ENCODE measurements at regions not wholly inside any gene's neighbourhood (a gene's known extent, or its start where the extent isn't known, plus 50 kb on each side); places are given as distances from the start of the nearest gene placed in this dataset.

- H3K27me3 Mint-ChIP-seq (ENCODE audit: low read depth in 2 of 2) = peaks cover 0 to 2% of the 10 kb centered on the region in 2 donors
- no peak overlapping the region for H3K4me3 ChIP-seq (ENCODE audit: low read length)
- no peak overlapping the region for H3K4me3 Mint-ChIP-seq
- no peaks in the 10 kb centered on the region for H3K4me1 Mint-ChIP-seq
- DNase-seq (no peak), ATAC-seq (no peak)
- WGBS (ENCODE audit: insufficient coverage) = 85% methylated on average over 5 of the region's 7 CpGs
- no peaks in the 10 kb centered on the region for H3K36me3 ChIP-seq (ENCODE audit: control insufficient read depth, insufficient read depth, low read length)
- TF ChIP-seq CTCF (IDR thresholded peaks at IDR 0.05) = no peak
- no peaks in the 10 kb centered on the region for H3K9me3 ChIP-seq (ENCODE audit: control insufficient read depth, insufficient read depth, low read length)
- H3K4me1 ChIP-seq (ENCODE audit: control insufficient read depth, insufficient read depth, low read length) = no peaks in the 10 kb centered on the region
- no peaks in the 10 kb centered on the region for H3K36me3 Mint-ChIP-seq
- H3K27me3 ChIP-seq (ENCODE audit: control insufficient read depth, insufficient read depth, low read length) = no peaks in the 10 kb centered on the region
- H3K27ac ChIP-seq (ENCODE audit: low read length) = no peak overlapping the region
- H3K9me3 Mint-ChIP-seq = no peaks in the 10 kb centered on the region
- intact Hi-C loops (cut with micrococcal nuclease) = no loop called here
- no peak overlapping the region for H3K27ac Mint-ChIP-seq
These were observed 54.8 kb upstream of the MIR17HG start for GRCh38 chr13:91292630-91293221.

- no peak overlapping the region for H3K4me3 ChIP-seq (ENCODE audit: low read length)
These were observed 51.6 kb upstream of the MIR17HG start for GRCh38 chr13:91295712-91296410.

GRCh38 chr13:91297503-91297902, 50.0 kb upstream of the MIR17HG start:
- H3K4me1 Mint-ChIP-seq = no peaks in the 10 kb centered on the region
- WGBS (ENCODE audit: insufficient coverage) = no CpG with 5 or more reads among the region's 2 CpGs
- DNase-seq (no peak), ATAC-seq (no peak)
- H3K36me3 ChIP-seq (ENCODE audit: control insufficient read depth, insufficient read depth, low read length) = no peaks in the 10 kb centered on the region
- no peaks in the 10 kb centered on the region for H3K9me3 ChIP-seq (ENCODE audit: control insufficient read depth, insufficient read depth, low read length)
- no peaks in the 10 kb centered on the region for H3K9me3 Mint-ChIP-seq
- H3K4me1 ChIP-seq (ENCODE audit: control insufficient read depth, insufficient read depth, low read length) = no peaks in the 10 kb centered on the region
- no peak overlapping the region for H3K27ac ChIP-seq (ENCODE audit: low read length)
- H3K4me3 ChIP-seq (ENCODE audit: low read length) = no peak overlapping the region
- no peak overlapping the region for H3K27ac Mint-ChIP-seq
- TF ChIP-seq CTCF (IDR thresholded peaks at IDR 0.05) = no peak
- intact Hi-C loops (cut with micrococcal nuclease) = no loop called here
- H3K27me3 ChIP-seq (ENCODE audit: control insufficient read depth, insufficient read depth, low read length) = no peaks in the 10 kb centered on the region
- H3K27me3 Mint-ChIP-seq (ENCODE audit: low read depth in 2 of 2) = peaks cover 0 to 2% of the 10 kb centered on the region in 2 donors
- H3K4me3 Mint-ChIP-seq = no peak overlapping the region
- H3K36me3 Mint-ChIP-seq = no peaks in the 10 kb centered on the region

More at GRCh38 chr13:91295712-91296410, 51.6 kb upstream of the MIR17HG start:
- no peak overlapping the region for H3K4me3 Mint-ChIP-seq
- Histone ChIP-seq H3K4me1 (ENCODE audit: control insufficient read depth, insufficient read depth, low read length) (no peaks in the 10 kb centered on the region), H3K36me3 (ENCODE audit: control insufficient read depth, insufficient read depth, low read length) (no peaks in the 10 kb centered on the region), H3K9me3 (ENCODE audit: control insufficient read depth, insufficient read depth, low read length) (no peaks in the 10 kb centered on the region), H3K27ac (ENCODE audit: low read length) (no peak overlapping the region), H3K27me3 (ENCODE audit: control insufficient read depth, insufficient read depth, low read length) (no peaks in the 10 kb centered on the region)
- H3K36me3 Mint-ChIP-seq = no peaks in the 10 kb centered on the region
- TF ChIP-seq CTCF (IDR thresholded peaks at IDR 0.05) = no peak
- WGBS (ENCODE audit: insufficient coverage) = 87% methylated on average over 13 of the region's 15 CpGs
- no peaks in the 10 kb centered on the region for H3K9me3 Mint-ChIP-seq
- H3K4me1 Mint-ChIP-seq = no peaks in the 10 kb centered on the region
- no peak overlapping the region for H3K27ac Mint-ChIP-seq
- ATAC-seq (no peak), DNase-seq (no peak)
- H3K27me3 Mint-ChIP-seq (ENCODE audit: low read depth in 2 of 2) = peaks cover 0 to 2% of the 10 kb centered on the region in 2 donors
- intact Hi-C loops (cut with micrococcal nuclease) = no loop called here
